GM21723 (cell line): ENCODE measurements at regions not wholly inside any gene's neighbourhood (a gene's known extent, or its start where the extent isn't known, plus 50 kb on each side); places are given as distances from the start of the nearest gene placed in this dataset.
"Not testable (repeated sequence)": the region's sequence is repeated elsewhere in the genome, so short reads cannot be mapped to it uniquely, and the experiment has no call there.

ENCODE experiments used
- ATAC-seq: cut with Tn5 transposase; IDR thresholded peaks from one replicate; pipeline ENCODE4 v1.9.1; 2021; ENCODE audit warnings: mild to moderate bottlenecking, moderate library complexity; ENCODE audit not compliant: unreplicated experiment

DNA sequence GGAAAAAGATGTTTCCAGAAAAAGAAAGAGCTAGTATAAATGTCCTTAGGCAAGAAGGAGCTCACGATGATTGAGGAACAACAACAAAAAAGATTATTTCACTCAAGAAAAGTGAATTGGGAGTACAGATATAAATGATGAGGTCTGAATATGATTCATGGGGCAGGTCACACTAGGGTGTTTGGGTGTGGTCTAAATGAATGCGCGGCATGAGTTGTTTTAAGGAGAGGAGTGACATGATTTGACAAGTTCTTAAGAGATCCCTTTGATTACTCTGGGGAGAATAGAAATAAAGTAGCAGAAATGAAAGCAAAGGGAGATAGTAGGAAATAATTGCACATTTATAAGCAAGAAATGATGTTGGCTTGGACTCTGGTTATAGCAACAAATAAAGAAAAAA lies 59.3 kb downstream of the NUTM2D start:
- ATAC-seq, result not testable (repeated sequence)

DNA sequence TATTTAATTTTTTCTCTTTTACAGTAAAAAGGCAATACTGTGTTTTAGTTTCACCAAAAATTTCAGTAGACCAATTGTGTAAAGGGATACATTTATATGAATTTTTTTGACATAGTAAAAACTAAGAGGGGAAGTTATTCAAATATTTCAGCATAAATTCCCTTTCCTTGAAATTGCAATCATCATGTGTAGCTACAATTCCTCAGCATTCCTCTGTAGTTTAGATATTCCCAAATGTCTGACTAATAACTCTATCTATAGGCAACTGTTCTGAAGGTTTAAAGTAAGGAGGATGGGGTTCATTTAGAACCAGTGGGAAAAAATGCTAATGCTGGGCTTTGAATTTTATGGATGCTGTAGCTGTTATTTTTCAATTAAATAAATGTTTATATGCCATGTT lies 65.1 kb downstream of the NUTM2D start:
- not testable (repeated sequence) for ATAC-seq

DNA sequence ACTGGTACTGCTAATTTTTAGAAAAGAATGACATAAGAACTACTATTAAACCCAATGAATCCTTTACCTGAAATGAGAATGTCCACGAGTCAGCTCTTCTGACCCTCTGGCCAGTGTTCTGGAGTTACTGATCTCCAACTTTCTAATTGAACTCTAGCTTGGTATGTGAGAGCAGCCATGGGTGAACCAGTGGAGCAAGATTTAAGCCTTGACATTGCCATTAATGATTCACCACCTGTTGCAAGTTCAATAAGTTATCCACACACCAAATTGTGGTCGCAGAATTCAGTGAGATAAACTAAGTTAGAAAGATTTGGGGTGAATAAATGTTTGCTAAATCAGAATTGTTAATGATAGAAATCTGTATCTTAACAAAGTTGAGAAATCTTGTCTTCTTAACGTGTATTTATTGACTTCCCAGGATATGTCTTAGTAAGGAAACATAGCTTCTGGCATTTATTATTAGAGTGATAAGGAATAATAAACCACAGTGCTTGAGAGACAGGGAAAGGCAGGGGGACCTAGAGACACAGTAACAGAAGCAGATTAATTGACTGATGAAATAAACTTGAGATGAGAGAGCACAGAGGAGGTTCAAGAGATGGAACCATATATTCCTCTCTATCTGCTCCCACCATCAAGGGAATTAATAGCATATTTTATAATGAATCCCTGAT lies 67.3 kb downstream of the NUTM2D start:
- not testable (repeated sequence) for ATAC-seq

DNA sequence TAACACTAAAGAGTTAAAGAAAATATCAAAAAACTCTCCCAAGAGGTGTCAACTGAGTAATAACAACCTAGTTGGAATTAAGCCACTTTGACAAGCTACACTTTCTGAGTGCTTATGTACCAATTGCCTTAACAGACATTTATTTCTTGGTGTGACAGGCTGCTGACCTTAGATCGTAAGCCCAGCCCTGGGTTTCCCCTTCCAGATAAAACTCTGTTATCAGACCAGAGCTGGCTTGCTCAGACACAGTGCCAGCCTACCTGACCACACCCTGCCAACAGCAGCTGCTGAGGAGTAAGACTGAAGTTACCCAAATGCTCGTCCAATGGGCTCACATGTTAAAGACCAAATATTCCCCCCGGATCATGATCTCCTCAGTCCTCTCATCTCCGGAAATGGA lies 70.9 kb upstream of the MINPP1 start:
- ATAC-seq, result not testable (repeated sequence)

DNA sequence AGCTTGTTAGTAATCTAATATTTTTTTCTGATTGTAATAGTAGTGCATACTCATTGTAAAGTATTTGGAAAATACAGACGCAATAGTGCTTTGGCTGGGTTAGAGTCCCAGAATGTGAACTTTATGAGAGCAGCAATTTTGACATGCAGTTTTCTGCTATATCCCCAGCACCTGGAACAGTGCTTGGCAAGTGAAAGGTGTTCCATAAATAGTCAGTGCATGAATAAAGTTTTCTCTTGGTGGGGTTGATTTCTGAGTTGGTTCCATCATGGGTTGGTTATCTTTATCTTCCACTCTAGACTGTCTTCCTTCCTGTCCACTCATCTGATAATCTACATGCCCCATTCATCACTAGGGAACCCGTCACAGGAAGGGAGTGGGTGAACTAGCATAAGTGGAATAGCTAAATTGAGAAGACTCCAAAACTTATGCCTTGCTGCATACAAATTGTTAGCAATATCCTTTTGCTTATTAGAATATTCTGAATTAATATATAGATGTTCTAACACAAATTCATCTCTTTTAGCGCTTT lies 69.3 kb upstream of the MINPP1 start:
- not testable (repeated sequence) for ATAC-seq

DNA sequence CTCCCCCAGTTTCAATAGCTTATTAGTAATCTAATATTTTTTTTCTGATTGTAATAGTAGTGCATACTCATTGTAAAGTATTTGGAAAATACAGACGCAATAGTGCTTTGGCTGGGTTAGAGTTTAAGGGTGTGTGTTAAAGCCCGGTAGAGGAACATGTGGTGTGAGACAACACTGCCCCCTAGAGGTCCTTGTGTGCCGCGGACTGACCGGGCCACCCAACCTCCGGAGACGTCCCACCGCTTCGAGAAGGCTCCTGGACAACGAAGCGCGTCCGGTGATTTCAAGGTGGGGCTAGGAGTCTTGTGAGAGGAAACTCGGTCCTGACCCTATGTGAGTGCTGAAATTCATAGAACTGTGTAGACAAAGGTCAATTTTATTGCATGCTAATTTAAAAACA lies 68.6 kb upstream of the MINPP1 start:
- ATAC-seq, result peak; percentile 80

DNA sequence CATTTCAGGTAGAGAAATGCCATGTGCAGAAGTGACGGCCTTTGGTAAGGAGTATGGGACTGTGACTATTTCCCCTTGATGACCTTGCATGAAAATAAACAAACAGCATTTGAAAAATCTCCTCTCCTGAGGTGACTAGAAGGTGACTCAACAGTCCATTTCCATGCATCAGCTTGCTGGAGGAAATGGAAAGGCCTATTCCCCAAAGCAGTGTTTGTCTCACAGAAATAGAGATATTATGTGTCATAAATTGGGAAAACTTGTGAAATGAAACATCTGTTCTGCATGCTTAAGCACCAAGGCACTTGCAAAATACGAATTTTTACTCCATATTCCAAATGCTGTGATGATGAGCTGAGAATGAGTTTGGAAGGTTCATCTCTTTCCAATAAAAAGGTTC lies 67.2 kb upstream of the MINPP1 start:
- not testable (repeated sequence) for ATAC-seq
